ENCODE measurements at regions not wholly inside any gene's neighbourhood (a gene's known extent, or its start where the extent isn't known, plus 50 kb on each side); places are given as distances from the start of the nearest gene placed in this dataset.

- Histone ChIP-seq H3K36me3 (ENCODE audit: control insufficient read depth in 5 of 5, insufficient read depth in 5 of 5, low read length in 5 of 5) (no peaks in the 10 kb centered on the region), H3K27me3 (ENCODE audit: control insufficient read depth in 5 of 5, insufficient read depth in 4 of 5, low read length in 5 of 5) (no peaks in the 10 kb centered on the region), H3K27ac (ENCODE audit: low read depth, low read length) (no peak overlapping the region), H3K9me3 (ENCODE audit: control insufficient read depth in 5 of 5, low read length in 5 of 5) (peaks cover 0 to 6% (median 0%) of the 10 kb centered on the region in 5 donors), H3K4me1 (ENCODE audit: control insufficient read depth in 5 of 5, insufficient read depth in 5 of 5, low read length in 5 of 5) (peaks cover 0 to 8% (median 0%) of the 10 kb centered on the region in 5 donors), H3K4me3 (ENCODE audit: low read depth in 1 of 5, low read length in 5 of 5) (no peak overlapping the region), H3K9ac (ENCODE audit: low read length in 5 of 5) (no peak overlapping the region)
These were observed 67.0 kb downstream of the XCL2 start for GRCh38 chr1:168476588-168477385.

- Histone ChIP-seq H3K4me1 (ENCODE audit: control insufficient read depth in 5 of 5, insufficient read depth in 5 of 5, low read length in 5 of 5) (peaks cover 0 to 14% (median 11%) of the 10 kb centered on the region in 5 donors), H3K36me3 (ENCODE audit: control insufficient read depth in 5 of 5, insufficient read depth in 5 of 5, low read length in 5 of 5) (no peaks in the 10 kb centered on the region), H3K4me3 (ENCODE audit: low read depth in 1 of 5, low read length in 5 of 5) (no peak overlapping the region), H3K9me3 (ENCODE audit: control insufficient read depth in 5 of 5, low read length in 5 of 5) (peaks cover 0 to 6% (median 0%) of the 10 kb centered on the region in 5 donors), H3K27me3 (ENCODE audit: control insufficient read depth in 5 of 5, insufficient read depth in 4 of 5, low read length in 5 of 5) (no peaks in the 10 kb centered on the region), H3K27ac (ENCODE audit: low read depth, low read length) (no peak overlapping the region), H3K9ac (ENCODE audit: low read length in 5 of 5) (no peak overlapping the region)
These were observed 69.5 kb downstream of the XCL2 start for GRCh38 chr1:168474322-168474721.

- Histone ChIP-seq H3K27me3 (ENCODE audit: control insufficient read depth in 5 of 5, insufficient read depth in 4 of 5, low read length in 5 of 5) (no peaks in the 10 kb centered on the region), H3K9ac (ENCODE audit: low read length in 5 of 5) (no peak overlapping the region), H3K4me1 (ENCODE audit: control insufficient read depth in 5 of 5, insufficient read depth in 5 of 5, low read length in 5 of 5) (peaks cover 0 to 21% (median 11%) of the 10 kb centered on the region in 5 donors), H3K36me3 (ENCODE audit: control insufficient read depth in 5 of 5, insufficient read depth in 5 of 5, low read length in 5 of 5) (no peaks in the 10 kb centered on the region), H3K9me3 (ENCODE audit: control insufficient read depth in 5 of 5, low read length in 5 of 5) (peaks cover 0 to 6% (median 0%) of the 10 kb centered on the region in 5 donors), H3K4me3 (ENCODE audit: low read depth in 1 of 5, low read length in 5 of 5) (no peak overlapping the region), H3K27ac (ENCODE audit: low read depth, low read length) (no peak overlapping the region)
These were observed 70.7 kb downstream of the XCL2 start for GRCh38 chr1:168473126-168473525.

- Histone ChIP-seq H3K27ac (ENCODE audit: low read depth, low read length) (no peak overlapping the region), H3K36me3 (ENCODE audit: control insufficient read depth in 5 of 5, insufficient read depth in 5 of 5, low read length in 5 of 5) (no peaks in the 10 kb centered on the region), H3K4me1 (ENCODE audit: control insufficient read depth in 5 of 5, insufficient read depth in 5 of 5, low read length in 5 of 5) (peaks cover 0 to 30% (median 17%) of the 10 kb centered on the region in 5 donors), H3K4me3 (ENCODE audit: low read depth in 1 of 5, low read length in 5 of 5) (no peak overlapping the region), H3K9me3 (ENCODE audit: control insufficient read depth in 5 of 5, low read length in 5 of 5) (peaks cover 0 to 6% (median 0%) of the 10 kb centered on the region in 5 donors), H3K27me3 (ENCODE audit: control insufficient read depth in 5 of 5, insufficient read depth in 4 of 5, low read length in 5 of 5) (no peaks in the 10 kb centered on the region), H3K9ac (ENCODE audit: low read length in 5 of 5) (no peak overlapping the region)
These were observed 71.6 kb downstream of the XCL2 start for GRCh38 chr1:168472223-168472622.

- Histone ChIP-seq H3K4me3 (ENCODE audit: low read depth in 1 of 5, low read length in 5 of 5) (no peak overlapping the region), H3K36me3 (ENCODE audit: control insufficient read depth in 5 of 5, insufficient read depth in 5 of 5, low read length in 5 of 5) (no peaks in the 10 kb centered on the region), H3K27me3 (ENCODE audit: control insufficient read depth in 5 of 5, insufficient read depth in 4 of 5, low read length in 5 of 5) (no peaks in the 10 kb centered on the region), H3K9me3 (ENCODE audit: control insufficient read depth in 5 of 5, low read length in 5 of 5) (peaks cover 0 to 6% (median 0%) of the 10 kb centered on the region in 5 donors), H3K27ac (ENCODE audit: low read depth, low read length) (peak overlapping the region; percentile 56), H3K9ac (ENCODE audit: low read length in 5 of 5) (no peak overlapping the region), H3K4me1 (ENCODE audit: control insufficient read depth in 5 of 5, insufficient read depth in 5 of 5, low read length in 5 of 5) (peaks cover 0 to 36% (median 20%) of the 10 kb centered on the region in 5 donors)
These were observed 72.8 kb downstream of the XCL2 start for GRCh38 chr1:168470901-168471431.

- Histone ChIP-seq H3K4me1 (ENCODE audit: control insufficient read depth in 5 of 5, insufficient read depth in 5 of 5, low read length in 5 of 5) (peaks cover 0 to 36% (median 20%) of the 10 kb centered on the region in 5 donors), H3K27ac (ENCODE audit: low read depth, low read length) (peak overlapping the region; percentile 56)
These were observed 74.1 kb downstream of the XCL2 start for GRCh38 chr1:168469690-168470089.

GRCh38 chr1:168468822-168469221, 75.0 kb downstream of the XCL2 start:
- H3K4me1 ChIP-seq (ENCODE audit: control insufficient read depth in 5 of 5, insufficient read depth in 5 of 5, low read length in 5 of 5) = peaks cover 0 to 36% (median 20%) of the 10 kb centered on the region in 5 donors
- H3K9me3 ChIP-seq (ENCODE audit: control insufficient read depth in 5 of 5, low read length in 5 of 5) = peaks cover 0 to 2% (median 0%) of the 10 kb centered on the region in 5 donors
- no peak overlapping the region for H3K9ac ChIP-seq (ENCODE audit: low read length in 5 of 5)
- no peaks in the 10 kb centered on the region for H3K36me3 ChIP-seq (ENCODE audit: control insufficient read depth in 5 of 5, insufficient read depth in 5 of 5, low read length in 5 of 5)
- no peaks in the 10 kb centered on the region for H3K27me3 ChIP-seq (ENCODE audit: control insufficient read depth in 5 of 5, insufficient read depth in 4 of 5, low read length in 5 of 5)
- H3K27ac ChIP-seq (ENCODE audit: low read depth, low read length) = peak overlapping the region; percentile 38
- no peak overlapping the region for H3K4me3 ChIP-seq (ENCODE audit: low read depth in 1 of 5, low read length in 5 of 5)

More at GRCh38 chr1:168469690-168470089, 74.1 kb downstream of the XCL2 start:
- H3K36me3 ChIP-seq (ENCODE audit: control insufficient read depth in 5 of 5, insufficient read depth in 5 of 5, low read length in 5 of 5) = no peaks in the 10 kb centered on the region
- H3K4me3 ChIP-seq (ENCODE audit: low read depth in 1 of 5, low read length in 5 of 5) = no peak overlapping the region
- H3K9ac ChIP-seq (ENCODE audit: low read length in 5 of 5) = no peak overlapping the region
- H3K27me3 ChIP-seq (ENCODE audit: control insufficient read depth in 5 of 5, insufficient read depth in 4 of 5, low read length in 5 of 5) = no peaks in the 10 kb centered on the region
- peaks cover 0 to 6% (median 0%) of the 10 kb centered on the region in 5 donors for H3K9me3 ChIP-seq (ENCODE audit: control insufficient read depth in 5 of 5, low read length in 5 of 5)

GRCh38 chr1:168468042-168468809, 75.6 kb downstream of the XCL2 start:
- Histone ChIP-seq H3K9ac (ENCODE audit: low read length in 5 of 5) (no peak overlapping the region), H3K27ac (ENCODE audit: low read depth, low read length) (no peak overlapping the region), H3K9me3 (ENCODE audit: control insufficient read depth in 5 of 5, low read length in 5 of 5) (peaks cover 0 to 2% (median 0%) of the 10 kb centered on the region in 5 donors), H3K4me1 (ENCODE audit: control insufficient read depth in 5 of 5, insufficient read depth in 5 of 5, low read length in 5 of 5) (peaks cover 0 to 36% (median 20%) of the 10 kb centered on the region in 5 donors), H3K36me3 (ENCODE audit: control insufficient read depth in 5 of 5, insufficient read depth in 5 of 5, low read length in 5 of 5) (no peaks in the 10 kb centered on the region), H3K27me3 (ENCODE audit: control insufficient read depth in 5 of 5, insufficient read depth in 4 of 5, low read length in 5 of 5) (no peaks in the 10 kb centered on the region), H3K4me3 (ENCODE audit: low read depth in 1 of 5, low read length in 5 of 5) (no peak overlapping the region)

- Histone ChIP-seq H3K4me1 (ENCODE audit: control insufficient read depth in 5 of 5, insufficient read depth in 5 of 5, low read length in 5 of 5) (peaks cover 0 to 36% (median 20%) of the 10 kb centered on the region in 5 donors), H3K9me3 (ENCODE audit: control insufficient read depth in 5 of 5, low read length in 5 of 5) (peaks cover 0 to 2% (median 0%) of the 10 kb centered on the region in 5 donors), H3K9ac (ENCODE audit: low read length in 5 of 5) (no peak overlapping the region), H3K36me3 (ENCODE audit: control insufficient read depth in 5 of 5, insufficient read depth in 5 of 5, low read length in 5 of 5) (no peaks in the 10 kb centered on the region), H3K27ac (ENCODE audit: low read depth, low read length) (no peak overlapping the region), H3K27me3 (ENCODE audit: control insufficient read depth in 5 of 5, insufficient read depth in 4 of 5, low read length in 5 of 5) (no peaks in the 10 kb centered on the region), H3K4me3 (ENCODE audit: low read depth in 1 of 5, low read length in 5 of 5) (no peak overlapping the region)
These were observed 76.3 kb downstream of the XCL2 start for GRCh38 chr1:168467452-168467851.
